GM23338 (cell line): ENCODE measurements at regions not wholly inside any gene's neighbourhood (a gene's known extent, or its start where the extent isn't known, plus 50 kb on each side); places are given as distances from the start of the nearest gene placed in this dataset.

Experiments
- CREB1 ChIP-seq: fragments of 250-450 bp; sonication (Bioruptor Pico); IDR thresholded peaks from 2 replicates; pipeline ENCODE4 v1.5.0; 2020; ENCODE audit warnings: low read depth, mild to moderate bottlenecking, moderate library complexity
- EZH2 ChIP-seq: fragments of 200-600 bp; sonication (generic); IDR thresholded peaks from one replicate; pipeline ENCODE4 v1.8.0; 2017; ENCODE audit warnings: antibody characterized with exemption, mild to moderate bottlenecking, low read depth; ENCODE audit not compliant: unreplicated experiment
- JUNB ChIP-seq: IDR thresholded peaks from one replicate; pipeline ENCODE4 v1.6.1; 2016; ENCODE audit warnings: antibody characterized with exemption; ENCODE audit not compliant: unreplicated experiment
- POLR2AphosphoS5 ChIP-seq: IDR thresholded peaks from 2 replicates; pipeline ENCODE4 v1.6.1; 2016; ENCODE audit warnings: antibody characterized with exemption, low read depth
- STAT1 ChIP-seq: IDR thresholded peaks from one replicate; pipeline ENCODE4 v1.6.1; 2016; ENCODE audit warnings: antibody characterized with exemption; ENCODE audit not compliant: unreplicated experiment
- TF ChIP-seq, protein P1 (sequence below), 2 experiments: fragments of 200-600 bp in 1 of 2; sonication (generic) in 1 of 2; conservative IDR thresholded peaks; 2 replicates each; pipeline versions ENCODE4 v1.5.1 to v1.6.1; 2016 to 2017; ENCODE audit warnings: antibody characterized with exemption in 2 of 2, low read depth in 2 of 2, mild to moderate bottlenecking in 2 of 2, moderate library complexity in 1 of 2
- TF ChIP-seq, protein P2 (sequence below): IDR thresholded peaks from one replicate; pipeline ENCODE4 v1.6.1; 2018; ENCODE audit warnings: antibody characterized with exemption; ENCODE audit not compliant: unreplicated experiment
- TF ChIP-seq, protein P3 (sequence below): fragments of 250-450 bp; sonication (Bioruptor Pico); IDR thresholded peaks from 2 replicates; pipeline ENCODE4 v1.5.0; 2020; ENCODE audit warnings: mild to moderate bottlenecking, moderate library complexity
- TF ChIP-seq, protein P4 (sequence below): IDR thresholded peaks from 2 replicates; pipeline ENCODE4 v1.6.1; 2016; ENCODE audit warnings: antibody characterized with exemption

DNA sequence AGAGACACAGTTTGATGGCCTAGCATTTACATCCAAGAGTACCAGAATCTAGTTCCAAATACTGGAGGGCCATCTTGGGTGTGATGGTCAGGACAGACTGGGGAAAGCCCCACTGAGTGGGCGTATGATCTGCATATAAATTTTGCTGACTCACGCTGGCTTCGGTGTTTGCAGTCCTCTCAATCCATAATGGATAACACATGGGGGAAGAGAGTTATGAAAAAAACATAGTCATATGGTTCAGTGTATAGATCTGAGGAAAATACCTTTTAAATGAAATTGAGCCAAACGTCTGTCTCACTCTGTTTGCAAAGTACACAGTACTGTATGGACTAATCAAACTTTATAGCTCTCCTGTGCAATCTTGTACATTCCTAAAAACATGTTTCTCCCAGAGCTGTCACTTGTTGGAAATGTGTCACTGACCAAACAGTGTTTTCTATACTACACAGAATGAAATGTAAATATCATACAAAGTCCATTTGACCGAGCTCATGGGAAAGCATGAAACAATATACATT, 125.3 kb upstream of the THBS1 start:
- TF ChIP-seq, protein P1, sequence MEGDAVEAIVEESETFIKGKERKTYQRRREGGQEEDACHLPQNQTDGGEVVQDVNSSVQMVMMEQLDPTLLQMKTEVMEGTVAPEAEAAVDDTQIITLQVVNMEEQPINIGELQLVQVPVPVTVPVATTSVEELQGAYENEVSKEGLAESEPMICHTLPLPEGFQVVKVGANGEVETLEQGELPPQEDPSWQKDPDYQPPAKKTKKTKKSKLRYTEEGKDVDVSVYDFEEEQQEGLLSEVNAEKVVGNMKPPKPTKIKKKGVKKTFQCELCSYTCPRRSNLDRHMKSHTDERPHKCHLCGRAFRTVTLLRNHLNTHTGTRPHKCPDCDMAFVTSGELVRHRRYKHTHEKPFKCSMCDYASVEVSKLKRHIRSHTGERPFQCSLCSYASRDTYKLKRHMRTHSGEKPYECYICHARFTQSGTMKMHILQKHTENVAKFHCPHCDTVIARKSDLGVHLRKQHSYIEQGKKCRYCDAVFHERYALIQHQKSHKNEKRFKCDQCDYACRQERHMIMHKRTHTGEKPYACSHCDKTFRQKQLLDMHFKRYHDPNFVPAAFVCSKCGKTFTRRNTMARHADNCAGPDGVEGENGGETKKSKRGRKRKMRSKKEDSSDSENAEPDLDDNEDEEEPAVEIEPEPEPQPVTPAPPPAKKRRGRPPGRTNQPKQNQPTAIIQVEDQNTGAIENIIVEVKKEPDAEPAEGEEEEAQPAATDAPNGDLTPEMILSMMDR (conservative IDR thresholded peaks at IDR 0.05; ENCODE audit: low read depth in 2 of 2): no peak
- TF ChIP-seq POLR2AphosphoS5 (no peak), JUNB (no peak), EZH2 (no peak), CREB1 (CRISPR knock-in tag) (no peak), STAT1 (no peak)
- TF ChIP-seq, protein P2, sequence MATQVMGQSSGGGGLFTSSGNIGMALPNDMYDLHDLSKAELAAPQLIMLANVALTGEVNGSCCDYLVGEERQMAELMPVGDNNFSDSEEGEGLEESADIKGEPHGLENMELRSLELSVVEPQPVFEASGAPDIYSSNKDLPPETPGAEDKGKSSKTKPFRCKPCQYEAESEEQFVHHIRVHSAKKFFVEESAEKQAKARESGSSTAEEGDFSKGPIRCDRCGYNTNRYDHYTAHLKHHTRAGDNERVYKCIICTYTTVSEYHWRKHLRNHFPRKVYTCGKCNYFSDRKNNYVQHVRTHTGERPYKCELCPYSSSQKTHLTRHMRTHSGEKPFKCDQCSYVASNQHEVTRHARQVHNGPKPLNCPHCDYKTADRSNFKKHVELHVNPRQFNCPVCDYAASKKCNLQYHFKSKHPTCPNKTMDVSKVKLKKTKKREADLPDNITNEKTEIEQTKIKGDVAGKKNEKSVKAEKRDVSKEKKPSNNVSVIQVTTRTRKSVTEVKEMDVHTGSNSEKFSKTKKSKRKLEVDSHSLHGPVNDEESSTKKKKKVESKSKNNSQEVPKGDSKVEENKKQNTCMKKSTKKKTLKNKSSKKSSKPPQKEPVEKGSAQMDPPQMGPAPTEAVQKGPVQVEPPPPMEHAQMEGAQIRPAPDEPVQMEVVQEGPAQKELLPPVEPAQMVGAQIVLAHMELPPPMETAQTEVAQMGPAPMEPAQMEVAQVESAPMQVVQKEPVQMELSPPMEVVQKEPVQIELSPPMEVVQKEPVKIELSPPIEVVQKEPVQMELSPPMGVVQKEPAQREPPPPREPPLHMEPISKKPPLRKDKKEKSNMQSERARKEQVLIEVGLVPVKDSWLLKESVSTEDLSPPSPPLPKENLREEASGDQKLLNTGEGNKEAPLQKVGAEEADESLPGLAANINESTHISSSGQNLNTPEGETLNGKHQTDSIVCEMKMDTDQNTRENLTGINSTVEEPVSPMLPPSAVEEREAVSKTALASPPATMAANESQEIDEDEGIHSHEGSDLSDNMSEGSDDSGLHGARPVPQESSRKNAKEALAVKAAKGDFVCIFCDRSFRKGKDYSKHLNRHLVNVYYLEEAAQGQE: no peak
- TF ChIP-seq, protein P3, sequence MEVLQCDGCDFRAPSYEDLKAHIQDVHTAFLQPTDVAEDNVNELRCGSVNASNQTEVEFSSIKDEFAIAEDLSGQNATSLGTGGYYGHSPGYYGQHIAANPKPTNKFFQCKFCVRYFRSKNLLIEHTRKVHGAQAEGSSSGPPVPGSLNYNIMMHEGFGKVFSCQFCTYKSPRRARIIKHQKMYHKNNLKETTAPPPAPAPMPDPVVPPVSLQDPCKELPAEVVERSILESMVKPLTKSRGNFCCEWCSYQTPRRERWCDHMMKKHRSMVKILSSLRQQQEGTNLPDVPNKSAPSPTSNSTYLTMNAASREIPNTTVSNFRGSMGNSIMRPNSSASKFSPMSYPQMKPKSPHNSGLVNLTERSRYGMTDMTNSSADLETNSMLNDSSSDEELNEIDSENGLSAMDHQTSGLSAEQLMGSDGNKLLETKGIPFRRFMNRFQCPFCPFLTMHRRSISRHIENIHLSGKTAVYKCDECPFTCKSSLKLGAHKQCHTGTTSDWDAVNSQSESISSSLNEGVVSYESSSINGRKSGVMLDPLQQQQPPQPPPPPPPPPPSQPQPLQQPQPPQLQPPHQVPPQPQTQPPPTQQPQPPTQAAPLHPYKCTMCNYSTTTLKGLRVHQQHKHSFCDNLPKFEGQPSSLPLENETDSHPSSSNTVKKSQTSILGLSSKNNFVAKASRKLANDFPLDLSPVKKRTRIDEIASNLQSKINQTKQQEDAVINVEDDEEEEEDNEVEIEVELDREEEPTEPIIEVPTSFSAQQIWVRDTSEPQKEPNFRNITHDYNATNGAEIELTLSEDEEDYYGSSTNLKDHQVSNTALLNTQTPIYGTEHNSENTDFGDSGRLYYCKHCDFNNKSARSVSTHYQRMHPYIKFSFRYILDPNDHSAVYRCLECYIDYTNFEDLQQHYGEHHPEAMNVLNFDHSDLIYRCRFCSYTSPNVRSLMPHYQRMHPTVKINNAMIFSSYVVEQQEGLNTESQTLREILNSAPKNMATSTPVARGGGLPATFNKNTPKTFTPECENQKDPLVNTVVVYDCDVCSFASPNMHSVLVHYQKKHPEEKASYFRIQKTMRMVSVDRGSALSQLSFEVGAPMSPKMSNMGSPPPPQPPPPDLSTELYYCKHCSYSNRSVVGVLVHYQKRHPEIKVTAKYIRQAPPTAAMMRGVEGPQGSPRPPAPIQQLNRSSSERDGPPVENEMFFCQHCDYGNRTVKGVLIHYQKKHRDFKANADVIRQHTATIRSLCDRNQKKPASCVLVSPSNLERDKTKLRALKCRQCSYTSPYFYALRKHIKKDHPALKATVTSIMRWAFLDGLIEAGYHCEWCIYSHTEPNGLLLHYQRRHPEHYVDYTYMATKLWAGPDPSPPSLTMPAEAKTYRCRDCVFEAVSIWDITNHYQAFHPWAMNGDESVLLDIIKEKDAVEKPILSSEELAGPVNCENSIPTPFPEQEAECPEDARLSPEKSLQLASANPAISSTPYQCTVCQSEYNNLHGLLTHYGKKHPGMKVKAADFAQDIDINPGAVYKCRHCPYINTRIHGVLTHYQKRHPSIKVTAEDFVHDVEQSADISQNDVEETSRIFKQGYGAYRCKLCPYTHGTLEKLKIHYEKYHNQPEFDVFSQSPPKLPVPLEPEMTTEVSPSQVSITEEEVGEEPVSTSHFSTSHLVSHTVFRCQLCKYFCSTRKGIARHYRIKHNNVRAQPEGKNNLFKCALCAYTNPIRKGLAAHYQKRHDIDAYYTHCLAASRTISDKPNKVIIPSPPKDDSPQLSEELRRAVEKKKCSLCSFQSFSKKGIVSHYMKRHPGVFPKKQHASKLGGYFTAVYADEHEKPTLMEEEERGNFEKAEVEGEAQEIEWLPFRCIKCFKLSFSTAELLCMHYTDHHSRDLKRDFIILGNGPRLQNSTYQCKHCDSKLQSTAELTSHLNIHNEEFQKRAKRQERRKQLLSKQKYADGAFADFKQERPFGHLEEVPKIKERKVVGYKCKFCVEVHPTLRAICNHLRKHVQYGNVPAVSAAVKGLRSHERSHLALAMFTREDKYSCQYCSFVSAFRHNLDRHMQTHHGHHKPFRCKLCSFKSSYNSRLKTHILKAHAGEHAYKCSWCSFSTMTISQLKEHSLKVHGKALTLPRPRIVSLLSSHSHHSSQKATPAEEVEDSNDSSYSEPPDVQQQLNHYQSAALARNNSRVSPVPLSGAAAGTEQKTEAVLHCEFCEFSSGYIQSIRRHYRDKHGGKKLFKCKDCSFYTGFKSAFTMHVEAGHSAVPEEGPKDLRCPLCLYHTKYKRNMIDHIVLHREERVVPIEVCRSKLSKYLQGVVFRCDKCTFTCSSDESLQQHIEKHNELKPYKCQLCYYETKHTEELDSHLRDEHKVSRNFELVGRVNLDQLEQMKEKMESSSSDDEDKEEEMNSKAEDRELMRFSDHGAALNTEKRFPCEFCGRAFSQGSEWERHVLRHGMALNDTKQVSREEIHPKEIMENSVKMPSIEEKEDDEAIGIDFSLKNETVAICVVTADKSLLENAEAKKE (CRISPR knock-in tag): no peak
- TF ChIP-seq, protein P4, sequence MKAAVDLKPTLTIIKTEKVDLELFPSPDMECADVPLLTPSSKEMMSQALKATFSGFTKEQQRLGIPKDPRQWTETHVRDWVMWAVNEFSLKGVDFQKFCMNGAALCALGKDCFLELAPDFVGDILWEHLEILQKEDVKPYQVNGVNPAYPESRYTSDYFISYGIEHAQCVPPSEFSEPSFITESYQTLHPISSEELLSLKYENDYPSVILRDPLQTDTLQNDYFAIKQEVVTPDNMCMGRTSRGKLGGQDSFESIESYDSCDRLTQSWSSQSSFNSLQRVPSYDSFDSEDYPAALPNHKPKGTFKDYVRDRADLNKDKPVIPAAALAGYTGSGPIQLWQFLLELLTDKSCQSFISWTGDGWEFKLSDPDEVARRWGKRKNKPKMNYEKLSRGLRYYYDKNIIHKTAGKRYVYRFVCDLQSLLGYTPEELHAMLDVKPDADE: no peak
